HepG2 (cell line): ENCODE measurements at regions not wholly inside any gene's neighbourhood (a gene's known extent, or its start where the extent isn't known, plus 50 kb on each side); places are given as distances from the start of the nearest gene placed in this dataset.

ENCODE experiments used
- ATAC-seq: fragments of 200-7000 bp; cut with Tn5 transposase; 3 replicates; pipeline ENCODE4 v1.9.1; 2020; ENCODE audit warnings: mild to moderate bottlenecking, moderate library complexity
- BruUV-seq: library from RNA; stranded (reverse); fragments of 400-500 nt; replicated peaks from 2 replicates; lab custom pipeline; 2021; lab: Mats Ljungman, UMichigan
- CTCF ChIA-PET: fragments of 300-600 bp; formaldehyde crosslinking; extraction: SDS; loops from one replicate; lab custom pipeline; 2021; ENCODE audit warnings: low total read pairs, inconsistent platforms, low intra/inter-chr PET ratio; lab: Yijun Ruan, JAX
- POLR2A ChIA-PET: fragments of 350-600 bp; sonication (Branson Sonifier 250); formaldehyde crosslinking; loops from one replicate; lab custom pipeline; 2020; ENCODE audit warnings: antibody characterized with exemption, inconsistent platforms; lab: Yijun Ruan, JAX
- DNase-seq: peaks from one replicate; pipeline ENCODE4 v3.0.0-alpha.2; 2015; ENCODE audit warnings: low spot score
- FAIRE-seq: peaks from 3 replicates; lab custom pipeline; 2011; peaks lifted over from hg19 to GRCh38; lab: Jason Lieb, UNC
- H2AFZ ChIP-seq: one replicate; pipeline ENCODE4 v1.6.1; 2011; ENCODE audit warnings: low read length, inconsistent platforms
- H3K27ac ChIP-seq: fragments of 300-600 bp; 3 replicates; pipeline ENCODE4 v1.8.0; 2011; ENCODE audit warnings: mixed run types, mild to moderate bottlenecking, mixed read lengths, low read length, inconsistent platforms; ENCODE audit not compliant: insufficient read depth; ENCODE audit errors: extremely low read length
- H3K27me3 ChIP-seq, 2 experiments: fragments of 200-600 bp in 1 of 2; 2 replicates in 1 of 2; 3 replicates in 1 of 2; pipeline versions ENCODE4 v1.6.0 to v1.8.0; 2011; ENCODE audit warnings: low read length in 2 of 2, mild to moderate bottlenecking in 2 of 2, moderate library complexity in 2 of 2, inconsistent platforms in 1 of 2; ENCODE audit not compliant: insufficient read depth in 2 of 2, control insufficient read depth in 1 of 2
- H3K36me3 ChIP-seq, 2 experiments: fragments of 200-600 bp in 1 of 2; replicated peaks in 1 of 2; 2 replicates in 1 of 2; 3 replicates in 1 of 2; pipeline versions ENCODE4 v1.5.1 to v1.8.0; 2011; ENCODE audit warnings: low read length in 2 of 2, inconsistent platforms in 1 of 2; ENCODE audit not compliant: insufficient read depth in 2 of 2, control insufficient read depth in 1 of 2
- H3K4me1 ChIP-seq: 2 replicates; pipeline ENCODE4 v1.5.1; 2012; ENCODE audit warnings: low read length, inconsistent platforms; ENCODE audit not compliant: insufficient read depth
- H3K4me2 ChIP-seq: 2 replicates; pipeline ENCODE4 v1.6.0; 2011; ENCODE audit warnings: low read depth, low read length, inconsistent platforms
- H3K4me3 ChIP-seq, 3 experiments: fragments of 200-600 bp in 1 of 3; sonication (generic), shearing (Covaris generic) in 1 of 3; replicated peaks in 1 of 3; 2 replicates each; pipeline ENCODE4 v1.5.1; 2011 to 2016; ENCODE audit warnings: low read length in 3 of 3, inconsistent platforms in 2 of 3, low read depth in 2 of 3, mild to moderate bottlenecking in 2 of 3, control low read depth in 1 of 3, mixed read lengths in 1 of 3; ENCODE audit not compliant: insufficient read depth in 1 of 3
- H3K79me2 ChIP-seq: one replicate; pipeline ENCODE4 v1.6.1; 2011; ENCODE audit warnings: low read length, inconsistent platforms; ENCODE audit not compliant: insufficient read depth
- H3K9ac ChIP-seq: 2 replicates; pipeline ENCODE4 v1.6.0; 2011; ENCODE audit warnings: mild to moderate bottlenecking, low read depth, low read length, inconsistent platforms; ENCODE audit not compliant: insufficient read depth
- H3K9me3 ChIP-seq: 2 replicates; pipeline ENCODE4 v1.5.1; 2012; ENCODE audit warnings: mild to moderate bottlenecking, low read length
- H4K20me1 ChIP-seq: 2 replicates; pipeline ENCODE4 v1.6.0; 2011; ENCODE audit warnings: inconsistent platforms, mild to moderate bottlenecking, low read length, moderate library complexity; ENCODE audit not compliant: insufficient read depth
- ATF5 ChIP-seq: sonication (generic); formaldehyde crosslinking; IDR thresholded peaks from 2 replicates; pipeline ENCODE4 v1.4.0; 2020; ENCODE audit warnings: mild to moderate bottlenecking, low read depth, missing genetic modification reagents
- ETV5 ChIP-seq: IDR thresholded peaks from 2 replicates; pipeline ENCODE4 v1.6.1; 2018; ENCODE audit warnings: missing biosample characterization, missing genetic modification reagents, inconsistent platforms, borderline replicate concordance
- GATAD2A ChIP-seq: IDR thresholded peaks from 2 replicates; pipeline ENCODE4 v1.6.1; 2016
- HOXD1 ChIP-seq: sonication (generic); formaldehyde crosslinking; IDR thresholded peaks from 2 replicates; pipeline ENCODE4 v1.5.0; 2020; ENCODE audit warnings: missing genetic modification reagents
- JARID2 ChIP-seq: sonication (generic); formaldehyde crosslinking; IDR thresholded peaks from 2 replicates; pipeline ENCODE4 v1.8.1; 2023; ENCODE audit warnings: missing genetic modification reagents, inconsistent platforms; ENCODE audit not compliant: insufficient replicate concordance
- NFKBIZ ChIP-seq: IDR thresholded peaks from 2 replicates; pipeline ENCODE4 v1.6.1; 2018; ENCODE audit warnings: missing genetic modification reagents, missing compliant biosample characterization
- PBX2 ChIP-seq: IDR thresholded peaks from 2 replicates; pipeline ENCODE4 v1.6.1; 2016; ENCODE audit warnings: control low read depth
- PHF20 ChIP-seq: sonication (generic); formaldehyde crosslinking; IDR thresholded peaks from 2 replicates; pipeline ENCODE4 v1.5.0; 2020; ENCODE audit warnings: mild to moderate bottlenecking, missing genetic modification reagents
- PRDM15 ChIP-seq: sonication (generic); formaldehyde crosslinking; IDR thresholded peaks from 2 replicates; pipeline ENCODE4 v1.4.0; 2020; ENCODE audit warnings: missing genetic modification reagents
- RARA ChIP-seq: IDR thresholded peaks from 2 replicates; pipeline ENCODE4 v1.6.1; 2016; ENCODE audit warnings: missing genetic modification reagents, missing compliant biosample characterization
- TOPORS ChIP-seq: sonication (generic); formaldehyde crosslinking; IDR thresholded peaks from 2 replicates; pipeline ENCODE4 v1.8.0; 2023; ENCODE audit warnings: mild to moderate bottlenecking, missing genetic modification reagents
- XRCC5 ChIP-seq: fragments of 200-400 bp; formaldehyde crosslinking; optimal IDR thresholded peaks from 2 replicates; pipeline ENCODE3; 2017; ENCODE audit warnings: mild to moderate bottlenecking, low read length
- ZBTB43 ChIP-seq: sonication (generic); formaldehyde crosslinking; conservative IDR thresholded peaks from 2 replicates; pipeline ENCODE4 v1.4.0; 2020; ENCODE audit warnings: missing genetic modification reagents
- ZNF569 ChIP-seq: sonication (generic); formaldehyde crosslinking; IDR thresholded peaks from 2 replicates; pipeline ENCODE4 v1.5.0; 2020; ENCODE audit warnings: mild to moderate bottlenecking, missing genetic modification reagents, moderate library complexity, borderline replicate concordance
- ZNF577 ChIP-seq: sonication (generic); formaldehyde crosslinking; IDR thresholded peaks from 2 replicates; pipeline ENCODE4 v1.4.0; 2020; ENCODE audit warnings: mild to moderate bottlenecking, low read depth, missing genetic modification reagents, borderline replicate concordance
- ZNF790 ChIP-seq: sonication (generic); formaldehyde crosslinking; IDR thresholded peaks from 2 replicates; pipeline ENCODE4 v1.8.0; 2022; ENCODE audit warnings: missing genetic modification reagents, mild to moderate bottlenecking, borderline replicate concordance
- WGBS: methylation state at CpG from one replicate; pipeline ENCODE4 v1.1.6; 2017; ENCODE audit warnings: low lambda C conversion rate; 5-methylcytosine and 5-hydroxymethylcytosine counted together
- in situ Hi-C: cut with HindIII; loops from 2 replicates; pipeline ENCODE4 v1.10.0; 2017; ENCODE audit warnings: low pct_unique_long_range_greater_than_20kb; ENCODE audit not compliant: extremely low pct_ligation_motif_present
- intact Hi-C: fragments of 100-400 bp; cut with micrococcal nuclease; formaldehyde crosslinking; loops from one replicate; pipeline ENCODE4 v1.10.0; 2022; ENCODE audit not compliant: unreplicated experiment

- TF ChIP-seq NFKBIZ (CRISPR knock-in tag): no peak
- TF ChIP-seq ZBTB43: no peak
- no peak for TF ChIP-seq ZNF577 (CRISPR knock-in tag)
- TF ChIP-seq ZNF569 (CRISPR knock-in tag): no peak
- TF ChIP-seq ZNF790: no peak
Observed at GRCh38 chr4:31023109-31023508, 302.9 kb downstream of the PCDH7 start (continued).

GRCh38 chr4:31023742-31024141 is 303.6 kb downstream of the PCDH7 start:
- Histone ChIP-seq H3K9me3 (no peaks in the 10 kb centered on the region), H3K4me2 (no peak overlapping the region), H3K79me2 (no peaks in the 10 kb centered on the region), H3K36me3 (no peaks in the 10 kb centered on the region), H3K9ac (no peak overlapping the region), H3K4me3 (no peak overlapping the region), H3K27ac (no peak overlapping the region), H3K4me1 (no peaks in the 10 kb centered on the region), H3K27me3 (no peaks in the 10 kb centered on the region), H4K20me1 (no peaks in the 10 kb centered on the region), H2AFZ (no peak overlapping the region)
- no TSS peak for BruUV-seq
- FAIRE-seq (no peak), ATAC-seq (no peak), DNase-seq (no peak)
- intact Hi-C loops (no loop called here), in situ Hi-C loops (no loop called here)
- POLR2A ChIA-PET: no interaction called here
- 2% methylated on average over 2 of the region's 2 CpGs for WGBS
- CTCF ChIA-PET: no interaction called here
- TF ChIP-seq ETV5 (CRISPR knock-in tag) (no peak), XRCC5 (no peak), PRDM15 (CRISPR knock-in tag) (no peak), ATF5 (no peak), PBX2 (CRISPR knock-in tag) (no peak), HOXD1 (CRISPR knock-in tag) (no peak), PHF20 (no peak), RARA (CRISPR knock-in tag) (no peak), GATAD2A (CRISPR knock-in tag) (no peak), JARID2 (CRISPR knock-in tag) (no peak), TOPORS (CRISPR knock-in tag) (no peak)
